UCSD-AML1 (cell line): ENCODE measurements at regions not wholly inside any gene's neighbourhood (a gene's known extent, or its start where the extent isn't known, plus 50 kb on each side); places are given as distances from the start of the nearest gene placed in this dataset.

ENCODE experiments used
- DNase-seq: peaks from one replicate; lab custom pipeline; 2025; ENCODE audit not compliant: unreplicated experiment; lab: John Stamatoyannopoulos, UW

- no peak for DNase-seq
These were observed 73.1 kb upstream of the PIAS1 start for GRCh38 chr15:67980773-67981685.

DNA sequence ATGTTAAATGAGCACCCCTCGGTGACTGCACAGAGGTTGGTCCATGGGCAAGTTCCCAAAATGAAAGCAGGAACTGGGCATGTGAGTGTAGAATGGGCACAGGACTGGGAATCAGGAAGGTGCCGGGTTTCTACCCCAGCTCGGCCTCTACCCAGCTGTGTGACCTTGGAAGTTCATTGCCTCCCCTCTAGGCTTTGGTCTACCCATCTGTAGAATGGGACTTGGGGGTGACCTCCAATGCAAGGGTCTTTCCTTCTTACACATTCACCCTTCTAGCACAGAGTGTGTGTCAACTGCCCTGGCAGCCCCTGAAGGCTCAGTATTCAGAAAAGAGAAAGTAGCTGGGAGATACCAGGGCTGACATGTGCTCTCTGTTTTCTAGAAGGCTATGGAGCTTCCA is 72.3 kb upstream of the PIAS1 start:
- DNase-seq, result no peak

DNA sequence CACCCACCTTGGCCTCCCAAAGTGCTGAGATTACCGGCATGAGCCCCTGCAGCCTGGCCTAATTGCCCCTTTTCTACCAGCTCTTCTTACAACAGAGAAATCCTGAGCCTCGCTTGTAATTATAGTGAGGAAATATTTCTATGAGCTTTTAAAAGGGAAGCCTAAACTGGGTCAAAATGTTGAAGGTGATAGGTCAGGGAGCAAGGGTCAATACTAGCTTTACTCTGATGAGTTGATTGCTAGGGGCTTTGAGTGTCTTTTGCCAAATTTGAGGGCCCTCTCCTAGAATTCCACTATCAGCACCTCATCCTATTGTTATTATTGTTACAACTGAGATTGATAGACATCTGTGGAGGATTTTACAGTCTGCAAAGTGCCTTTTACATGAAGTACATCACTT is 62.4 kb upstream of the PIAS1 start:
- no peak for DNase-seq

DNA sequence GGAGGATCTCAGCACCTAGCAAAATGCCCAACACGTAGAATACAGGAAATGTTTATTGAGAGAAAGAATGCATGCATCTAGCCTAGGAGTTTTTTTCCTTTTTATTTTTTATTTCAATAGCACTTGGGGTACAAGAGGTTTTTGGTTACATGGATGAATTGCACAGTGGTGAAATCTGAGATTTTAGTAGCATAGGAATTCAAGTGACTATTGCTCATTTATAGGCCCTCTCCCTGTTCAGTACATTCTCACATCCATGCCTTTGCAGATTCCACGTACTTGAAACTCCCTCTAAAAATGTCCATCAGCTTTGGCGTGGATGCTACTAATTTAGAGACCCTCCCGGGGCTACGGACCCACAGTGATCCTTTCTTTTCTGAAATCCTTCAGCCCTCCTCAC is 61.7 kb upstream of the PIAS1 start:
- no peak for DNase-seq

GRCh38 chr15:67992834-67993233 is 61.3 kb upstream of the PIAS1 start:
- no peak for DNase-seq

- no peak for DNase-seq
These were observed 56.1 kb upstream of the PIAS1 start for GRCh38 chr15:67997996-67998395.

- no peak for DNase-seq
These were observed 55.4 kb upstream of the PIAS1 start for GRCh38 chr15:67998599-67999133.

DNA sequence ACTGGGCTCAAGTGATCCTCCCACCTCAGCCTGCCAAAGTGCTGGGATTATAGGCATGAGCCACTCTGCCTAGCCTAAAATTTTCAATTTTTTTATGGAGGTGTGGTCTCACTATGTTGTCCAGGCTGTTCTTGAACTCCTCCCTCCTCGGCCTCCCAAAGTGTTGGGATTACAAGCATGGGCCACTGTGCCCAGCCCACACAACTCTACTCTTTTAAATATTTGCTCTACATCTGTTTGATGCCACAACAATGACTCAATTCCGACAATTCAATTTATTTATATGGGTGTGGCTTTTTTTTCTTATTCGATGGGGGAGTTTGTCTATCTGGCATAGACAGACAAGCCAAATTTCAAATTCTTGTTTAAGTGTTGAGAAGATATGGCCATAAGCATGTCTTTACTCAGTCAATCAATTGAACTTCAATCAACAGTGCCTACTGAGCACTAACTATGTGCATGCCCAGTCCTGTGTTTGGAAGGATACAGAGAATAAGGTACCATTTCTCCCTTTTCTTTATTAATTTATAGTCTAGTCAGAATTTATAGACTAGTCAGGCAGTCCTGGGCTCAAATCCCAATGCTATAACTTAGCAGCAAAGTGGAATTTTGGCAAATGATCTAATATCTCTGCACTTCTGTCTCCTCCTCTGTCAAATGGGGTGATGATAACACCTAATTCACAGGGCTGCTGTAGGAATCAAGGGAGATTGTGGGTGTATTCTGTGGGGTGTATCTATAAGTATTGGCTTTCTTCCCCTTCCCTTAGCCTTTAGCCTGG is 54.6 kb upstream of the PIAS1 start:
- DNase-seq, result no peak

DNA sequence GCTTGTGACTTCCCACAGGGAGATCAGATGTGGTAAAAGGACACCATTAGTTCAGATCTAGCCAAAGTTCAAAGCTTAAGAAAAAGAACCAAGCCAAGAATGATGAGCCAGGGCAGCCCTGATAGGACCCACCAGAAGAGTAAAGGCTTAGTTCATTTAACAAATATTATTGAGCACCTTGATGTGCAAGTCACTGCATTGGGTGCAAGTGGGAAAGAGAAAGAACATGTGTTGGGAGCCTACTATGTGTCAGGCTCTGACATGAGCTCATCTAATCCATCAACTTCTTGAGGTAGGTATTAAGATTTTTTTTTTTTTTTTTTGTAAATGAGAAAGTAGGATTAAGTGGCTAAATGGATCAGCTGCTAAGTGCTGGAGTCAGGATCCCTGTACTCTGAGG is 53.4 kb upstream of the PIAS1 start:
- DNase-seq, result no peak

DNA sequence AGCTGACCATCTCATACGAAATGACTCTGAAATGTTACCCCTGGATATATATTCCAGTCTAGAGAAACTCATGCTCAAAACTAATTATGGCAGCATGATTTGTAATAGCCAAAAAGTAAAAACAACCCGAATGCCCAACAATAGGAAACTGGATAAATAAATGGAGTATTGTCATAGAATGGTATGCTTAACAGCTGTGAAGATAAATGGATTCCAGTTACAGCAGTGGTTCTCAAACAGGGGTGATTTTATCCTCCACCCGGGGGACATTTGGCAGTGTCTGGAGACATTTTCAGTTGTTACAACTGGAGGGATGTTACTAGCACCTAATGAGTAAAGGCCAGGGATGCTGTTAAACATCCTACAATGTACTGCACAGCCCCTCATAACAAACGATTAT is 52.3 kb upstream of the PIAS1 start:
- no peak for DNase-seq

DNA sequence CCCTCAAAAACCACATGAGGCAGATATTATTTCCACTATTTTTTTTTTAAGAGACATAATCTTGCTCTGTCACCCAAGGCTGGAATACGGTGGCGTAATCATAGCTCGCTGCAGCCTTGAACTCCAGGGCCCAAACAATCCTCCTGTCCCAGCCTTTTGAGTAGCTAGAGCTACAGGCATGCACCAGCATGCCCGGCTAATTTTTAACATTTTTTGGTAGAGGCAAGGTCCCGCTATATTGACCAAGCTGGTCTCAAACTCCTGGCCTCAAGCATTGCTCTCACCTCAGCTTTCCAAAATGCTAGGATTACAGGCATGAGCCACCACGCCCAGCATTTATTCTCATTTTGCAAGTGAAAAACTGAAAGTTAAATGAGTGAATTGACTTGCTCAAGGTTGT is 50.8 kb upstream of the PIAS1 start:
- no peak for DNase-seq
